GM12873 (cell line): ENCODE measurements at regions not wholly inside any gene's neighbourhood (a gene's known extent, or its start where the extent isn't known, plus 50 kb on each side); places are given as distances from the start of the nearest gene placed in this dataset.

Source experiments
- CTCF ChIP-seq: IDR thresholded peaks from 2 replicates; pipeline ENCODE4 v1.5.1; 2012; ENCODE audit warnings: low read depth, mild to moderate bottlenecking, moderate library complexity, low read length, control low read depth; ENCODE audit not compliant: insufficient read depth; ENCODE audit errors: missing control alignments

GRCh38 chr5:155826611-155827507 is 500.1 kb upstream of the SGCD start:
- no peak for TF ChIP-seq CTCF

GRCh38 chr5:155827949-155828348 is 499.0 kb upstream of the SGCD start:
- no peak for TF ChIP-seq CTCF

GRCh38 chr5:155831491-155831890 is 495.5 kb upstream of the SGCD start:
- TF ChIP-seq CTCF: no peak

GRCh38 chr5:155833287-155833686 is 493.7 kb upstream of the SGCD start:
- no peak for TF ChIP-seq CTCF

- TF ChIP-seq CTCF: no peak
These were observed 492.5 kb upstream of the SGCD start for GRCh38 chr5:155834271-155834975.

- TF ChIP-seq CTCF: no peak
These were observed 490.7 kb upstream of the SGCD start for GRCh38 chr5:155836089-155836803.

- TF ChIP-seq CTCF: no peak
These were observed 488.6 kb upstream of the SGCD start for GRCh38 chr5:155838394-155838793.
